ENCODE measurements at regions not wholly inside any gene's neighbourhood (a gene's known extent, or its start where the extent isn't known, plus 50 kb on each side); places are given as distances from the start of the nearest gene placed in this dataset.

GRCh38 chr1:234694661-234695060 lies 84.7 kb upstream of the IRF2BP2 start:
- Histone ChIP-seq H3K14ac (ENCODE audit: insufficient read depth, low read length) (no peak overlapping the region), H3K9ac (ENCODE audit: extremely low read depth, insufficient read length, low read length) (no peak overlapping the region), H4K5ac (ENCODE audit: insufficient read length, low read depth, low read length) (no peak overlapping the region), H4K91ac (ENCODE audit: insufficient read length, low read depth, low read length) (no peak overlapping the region), H3K4me2 (ENCODE audit: insufficient read depth, insufficient read length, low read length) (no peak overlapping the region), H3K23ac (ENCODE audit: insufficient read length, low read depth, low read length) (no peak overlapping the region), H3K79me2 (ENCODE audit: insufficient read depth, low read length) (no peaks in the 10 kb centered on the region), H2BK20ac (ENCODE audit: low read depth, low read length, poor library complexity, severe bottlenecking) (no peak overlapping the region), H3K56ac (ENCODE audit: insufficient read length, low read depth, low read length) (no peak overlapping the region), H2BK12ac (ENCODE audit: insufficient read length, low read depth, low read length) (no peak overlapping the region), H2BK5ac (ENCODE audit: insufficient read length, low read length) (no peak overlapping the region), H3K27ac (ENCODE audit: insufficient read length, low read depth, low read length) (no peak overlapping the region), H3K18ac (ENCODE audit: insufficient read length, low read depth, low read length) (no peak overlapping the region), H2AFZ (ENCODE audit: low read length) (no peak overlapping the region), H3K9me3 (ENCODE audit: control insufficient read depth, low read depth, low read length) (no peaks in the 10 kb centered on the region), H3K4ac (ENCODE audit: low read depth, low read length) (no peak overlapping the region), H3K79me1 (ENCODE audit: insufficient read depth, low read depth, low read length, poor library complexity, severe bottlenecking) (no peaks in the 10 kb centered on the region), H4K20me1 (ENCODE audit: control insufficient read depth, insufficient read depth, insufficient read length) (no peaks in the 10 kb centered on the region), H4K8ac (replicated peaks; ENCODE audit: insufficient read length, low read depth, low read length) (no peak overlapping the region), H3K27me3 (ENCODE audit: insufficient read depth, low read length) (no peaks in the 10 kb centered on the region), H2BK15ac (ENCODE audit: low read depth, low read length) (no peak overlapping the region), H3T11ph (ENCODE audit: low read length) (no peak overlapping the region), H3K23me2 (ENCODE audit: insufficient read length, low read depth, low read length, poor library complexity, severe bottlenecking) (no peaks in the 10 kb centered on the region), H3K4me1 (ENCODE audit: insufficient read depth, low read length) (no peaks in the 10 kb centered on the region), H2BK120ac (ENCODE audit: low read depth, low read length, poor library complexity, severe bottlenecking) (no peak overlapping the region), H2AK5ac (ENCODE audit: insufficient read length, low read length) (no peak overlapping the region)
- DNase-seq, result no peak
- H3K36me3 Mint-ChIP-seq (ENCODE audit: insufficient read depth in 1 of 3, low read depth in 3 of 3), result no peaks in the 10 kb centered on the region
- no peak overlapping the region for H3K4me3 Mint-ChIP-seq
- TF ChIP-seq CTCF (conservative IDR thresholded peaks at IDR 0.05), result no peak
- no CpG with 5 or more reads among the region's 2 CpGs for WGBS (ENCODE audit: extremely low coverage, insufficient read length, low lambda C conversion rate)
- no peak overlapping the region; a peak in 1 of 7 replicates for H3K27ac Mint-ChIP-seq
- no peaks in the 10 kb centered on the region for H3K9me3 Mint-ChIP-seq
- H3K27me3 Mint-ChIP-seq (ENCODE audit: low read depth), result peaks cover 4% of the 10 kb centered on the region
- no peaks in the 10 kb centered on the region for H3K4me1 Mint-ChIP-seq

Data from H9 (cell line).